ENCODE measurements at regions not wholly inside any gene's neighbourhood (a gene's known extent, or its start where the extent isn't known, plus 50 kb on each side); places are given as distances from the start of the nearest gene placed in this dataset.

DNA sequence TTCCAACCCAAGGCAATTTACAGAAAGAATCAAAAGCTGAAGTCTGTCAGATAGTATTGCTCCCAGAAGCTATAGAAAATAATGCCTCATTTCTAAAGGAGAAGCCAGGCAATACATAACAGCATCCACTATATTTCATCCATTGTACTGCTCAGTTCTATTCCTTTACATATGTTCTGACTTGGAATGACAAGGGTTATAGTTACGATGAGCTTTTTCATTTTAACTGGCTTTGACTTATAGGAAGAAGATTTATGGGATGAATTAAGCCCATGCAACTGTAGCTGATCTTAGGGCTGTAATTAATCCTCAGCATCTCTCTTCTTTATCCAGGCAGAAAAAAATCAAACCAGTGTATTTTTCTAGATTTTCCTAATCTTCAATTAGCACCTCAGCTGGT, 676.3 kb upstream of the CCDC54 start:
- DNase-seq (ENCODE audit: low spot score): no peak

DNA sequence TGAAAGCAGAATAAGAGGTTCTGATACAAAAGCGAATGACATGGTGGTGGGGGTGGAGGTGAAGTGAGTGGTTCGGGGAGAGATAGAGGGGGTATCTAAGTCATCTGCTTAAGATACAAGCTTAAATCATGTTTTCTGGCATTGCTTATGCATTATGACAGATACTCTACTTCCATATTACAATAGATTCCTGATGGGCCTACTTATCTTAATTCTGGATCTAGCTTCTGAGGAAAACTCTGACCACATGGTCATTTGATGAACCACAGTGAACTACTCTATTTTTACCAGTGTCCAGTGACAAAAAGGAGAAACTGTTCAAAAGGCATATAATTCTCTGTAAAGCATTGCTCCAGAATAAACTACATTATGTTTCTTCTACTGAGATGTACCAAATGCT, 673.7 kb upstream of the CCDC54 start:
- no peak for DNase-seq (ENCODE audit: low spot score)

DNA sequence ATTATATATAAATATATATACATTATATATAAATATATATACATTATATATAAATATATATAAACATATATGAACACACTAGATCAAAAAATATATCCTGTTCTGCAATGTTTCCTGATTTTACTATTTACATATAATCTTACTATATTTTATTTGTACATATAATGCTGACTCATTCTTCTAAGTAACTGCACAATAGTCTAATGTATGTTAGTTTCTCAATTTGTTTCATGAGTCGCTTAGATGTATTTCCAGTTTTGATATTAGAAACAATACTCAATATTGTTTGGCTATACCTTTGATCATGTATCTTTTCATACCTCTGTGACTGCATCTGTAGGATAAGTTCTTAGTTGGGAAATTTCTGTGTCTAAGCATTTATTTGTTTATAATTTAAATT, 669.9 kb upstream of the CCDC54 start:
- no peak for DNase-seq (ENCODE audit: low spot score)

DNA sequence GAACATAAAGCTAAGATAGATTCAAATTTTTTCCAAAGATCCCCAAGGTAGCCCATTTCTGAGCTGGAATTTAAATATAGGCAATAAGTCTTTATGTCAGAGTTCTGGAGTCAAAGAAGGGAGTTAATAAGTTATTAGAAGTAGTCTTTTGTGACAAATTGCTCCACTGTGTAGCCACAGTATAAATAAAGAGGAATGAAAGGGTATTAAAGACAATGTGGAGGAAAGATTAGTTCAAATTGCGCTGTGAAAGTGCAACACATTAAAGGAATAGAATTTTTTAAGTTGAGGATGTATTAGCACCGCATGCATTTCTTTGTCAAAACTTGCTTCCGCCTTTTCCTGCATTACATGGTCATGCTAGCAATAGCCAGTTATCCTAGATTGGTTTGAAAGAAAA, 666.6 kb upstream of the CCDC54 start:
- no peak for DNase-seq (ENCODE audit: low spot score)

DNA sequence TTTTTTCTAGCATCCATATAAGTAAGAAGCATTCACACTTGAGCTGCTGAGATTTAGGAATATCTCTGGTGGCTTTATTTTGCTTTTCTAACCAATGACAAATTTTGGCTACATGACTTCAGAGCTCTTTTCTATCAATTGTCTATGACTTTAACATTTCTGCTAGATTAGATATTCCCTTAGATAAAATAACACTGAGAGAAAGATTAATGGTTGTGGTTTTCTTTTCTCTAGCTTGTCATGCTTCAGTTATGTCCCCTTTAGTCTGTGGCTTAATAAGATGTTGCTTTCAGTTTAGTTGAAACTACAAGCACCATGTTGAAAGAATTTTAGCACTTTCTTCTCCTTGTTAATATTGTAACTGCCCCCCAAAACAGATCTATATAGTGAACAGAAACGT, 665.6 kb upstream of the CCDC54 start:
- DNase-seq (ENCODE audit: low spot score): no peak

DNA sequence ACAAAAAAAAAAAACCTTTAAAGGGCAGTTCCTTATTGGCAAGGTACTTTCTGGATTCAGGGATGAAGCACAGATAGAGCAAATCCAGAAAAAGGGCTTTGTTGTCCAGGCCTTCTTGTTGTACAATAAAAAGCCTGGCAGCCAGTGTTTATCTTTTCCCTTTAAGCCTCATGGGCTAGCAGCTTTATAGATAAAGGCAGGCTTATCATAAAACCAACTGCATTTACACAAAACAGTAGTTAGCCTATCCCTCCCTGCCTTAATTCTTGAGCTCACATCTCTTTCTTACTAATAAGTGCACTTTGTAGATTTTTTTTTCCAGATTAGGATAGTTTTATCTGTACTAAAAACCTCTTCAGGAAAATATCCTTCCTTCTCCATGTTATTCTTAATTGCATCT, 662.8 kb upstream of the CCDC54 start:
- no peak for DNase-seq (ENCODE audit: low spot score)

DNA sequence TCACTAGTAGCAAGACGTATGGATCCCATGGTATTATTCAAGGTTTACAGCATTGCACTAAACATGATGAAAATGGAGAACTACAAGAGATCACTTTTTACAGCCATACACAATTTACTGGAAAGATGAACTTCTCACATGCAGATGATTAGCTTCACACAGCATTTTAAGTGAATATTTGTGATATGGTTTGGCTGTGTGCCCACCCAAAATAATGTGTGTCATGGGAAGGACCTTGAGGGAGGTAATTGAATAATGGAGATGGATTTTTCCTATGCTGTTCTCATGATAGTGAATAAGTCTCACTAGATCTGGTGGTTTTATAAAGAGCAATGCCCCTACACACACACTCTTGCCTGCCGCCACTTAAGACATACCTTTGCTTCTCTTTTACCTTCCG, 662.0 kb upstream of the CCDC54 start:
- DNase-seq (ENCODE audit: low spot score): no peak

DNA sequence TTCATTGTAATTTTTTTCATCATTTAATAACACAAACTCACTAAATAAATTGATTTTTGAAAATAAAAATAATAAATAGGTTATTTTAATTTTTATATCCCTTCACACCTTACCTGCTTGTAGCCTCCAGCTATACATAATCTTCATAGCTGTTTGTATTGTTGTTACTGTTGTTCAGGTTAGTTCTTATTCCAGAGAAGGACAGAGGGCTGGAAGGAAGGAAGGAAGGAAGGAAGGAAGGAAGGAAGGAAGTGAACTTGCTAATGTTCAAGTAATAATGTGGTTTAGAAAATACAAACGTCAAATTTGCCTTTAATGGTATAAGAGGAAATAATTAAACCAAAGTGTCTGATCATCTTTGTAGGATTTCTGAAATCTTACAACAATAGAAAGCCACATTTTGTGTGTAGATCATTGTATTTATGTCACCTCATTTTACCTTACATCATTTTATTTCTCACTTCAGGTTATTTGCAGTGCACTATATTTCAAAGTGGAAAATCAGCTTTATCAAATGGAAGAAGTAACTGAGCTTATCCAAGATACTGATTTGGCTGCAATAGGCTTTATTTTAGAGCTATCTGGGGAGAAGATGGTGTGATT, 660.0 kb upstream of the CCDC54 start:
- DNase-seq (ENCODE audit: low spot score): no peak

DNA sequence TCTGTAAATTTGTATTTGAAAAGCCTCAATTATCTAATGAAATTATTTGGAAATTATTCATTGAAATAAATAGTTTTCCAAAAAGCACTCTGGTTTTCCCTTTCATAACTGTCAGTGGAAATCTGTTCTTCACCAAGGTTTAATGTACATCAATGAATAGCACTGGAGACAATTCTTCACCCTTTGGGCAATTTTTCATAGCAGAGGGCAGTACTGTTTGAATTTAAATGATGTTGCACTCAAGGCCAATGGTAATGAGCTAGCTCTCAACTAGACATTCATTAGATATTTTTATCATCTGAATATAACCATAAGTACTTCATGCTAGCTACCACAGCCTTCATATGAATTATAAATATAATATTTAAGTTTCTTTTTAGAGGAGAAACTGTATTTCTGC, 658.2 kb upstream of the CCDC54 start:
- DNase-seq (ENCODE audit: low spot score): no peak

DNA sequence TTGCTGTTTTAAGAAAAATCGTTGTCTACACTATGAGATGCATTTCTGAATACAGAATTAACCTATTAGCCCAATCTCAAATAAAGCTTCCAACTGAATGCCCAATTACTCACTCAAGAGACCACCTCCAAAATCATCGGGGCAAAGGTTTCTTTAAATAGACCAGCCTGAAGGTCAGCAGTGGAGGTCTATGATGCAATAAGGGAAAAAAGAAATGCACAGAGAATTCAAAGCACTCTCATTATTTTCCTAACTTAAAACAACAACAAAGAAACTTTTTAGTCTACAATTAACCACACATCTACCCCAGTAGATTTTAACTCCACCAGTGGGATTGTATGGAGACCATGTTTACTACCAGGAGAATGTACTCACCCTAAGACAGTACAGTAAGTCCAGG, 657.7 kb upstream of the CCDC54 start:
- DNase-seq (ENCODE audit: low spot score): no peak

DNA sequence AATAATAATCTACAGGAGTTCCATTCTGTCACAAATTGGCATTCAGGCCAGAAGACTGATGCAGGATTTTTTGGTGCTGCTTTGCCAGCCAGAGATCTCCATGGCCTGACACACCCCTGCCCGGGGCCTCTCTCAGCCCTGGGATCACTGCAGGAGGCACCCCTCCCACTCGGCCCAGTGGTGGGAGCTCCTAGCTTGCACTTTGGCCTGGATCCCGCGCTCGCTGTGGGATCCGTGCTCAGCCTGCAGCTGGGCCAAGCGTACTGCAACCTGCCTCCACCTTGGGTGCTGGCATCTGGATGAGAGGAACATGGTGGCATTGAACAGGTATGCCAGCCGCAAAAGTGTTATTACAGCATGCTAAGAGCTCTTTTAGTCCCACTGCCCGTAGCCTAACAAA, 656.7 kb upstream of the CCDC54 start:
- peak; percentile 46 for DNase-seq (ENCODE audit: low spot score)

DNA sequence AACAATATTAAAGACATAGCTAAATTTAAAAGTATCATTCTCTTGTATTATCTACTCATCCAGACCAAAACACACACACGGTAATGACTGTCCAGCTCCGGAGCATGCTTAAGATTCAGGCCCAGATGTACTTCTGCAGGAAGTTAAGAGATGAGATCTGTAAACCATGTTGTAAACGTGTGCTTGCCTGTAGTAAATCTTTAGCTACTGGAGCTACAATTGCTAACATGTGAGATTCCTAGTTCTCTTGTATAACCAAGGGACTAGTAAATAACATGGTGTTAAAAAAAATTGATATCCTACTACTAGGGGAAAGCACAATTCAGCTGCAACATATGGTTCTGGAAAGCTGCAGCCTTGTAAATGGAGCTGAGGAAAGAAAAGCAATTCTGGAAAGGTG, 651.7 kb upstream of the CCDC54 start:
- no peak for DNase-seq (ENCODE audit: low spot score)

DNA sequence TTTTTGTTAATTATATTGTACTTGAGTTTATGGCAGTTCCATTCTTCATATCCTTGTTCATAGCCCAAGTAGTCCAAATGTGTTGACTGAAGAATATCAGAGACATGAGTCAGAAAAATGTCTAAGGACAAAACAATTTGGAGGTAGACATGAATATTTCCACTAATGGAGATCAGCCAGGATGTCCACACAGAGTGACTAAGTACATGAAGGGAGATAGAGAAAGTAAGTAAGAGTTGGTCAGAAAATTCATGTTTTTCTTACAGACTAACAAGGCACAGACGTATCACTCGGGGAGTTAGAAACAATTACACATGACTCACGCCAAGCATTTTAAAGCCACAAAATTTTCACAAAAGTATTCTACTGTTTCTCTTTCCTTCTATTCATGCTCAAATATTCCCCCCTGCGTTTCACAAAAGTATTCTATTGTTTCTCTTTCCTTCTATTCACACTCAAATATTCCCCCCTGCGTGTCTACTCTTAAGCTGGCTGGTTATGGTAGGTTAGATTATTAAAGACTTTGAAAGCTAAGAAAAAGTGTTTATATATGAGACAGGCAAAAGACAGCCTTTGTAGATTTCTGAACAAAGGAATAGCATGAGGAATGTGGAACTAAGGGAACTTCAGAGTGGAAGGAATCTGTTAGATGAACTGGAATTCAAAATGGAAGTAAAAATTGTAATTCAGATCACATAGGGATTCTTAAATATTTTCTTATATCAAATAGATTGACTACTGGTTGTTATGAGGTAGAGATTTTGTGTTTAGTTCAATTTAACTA, 648.7 kb upstream of the CCDC54 start:
- DNase-seq (ENCODE audit: low spot score): no peak

DNA sequence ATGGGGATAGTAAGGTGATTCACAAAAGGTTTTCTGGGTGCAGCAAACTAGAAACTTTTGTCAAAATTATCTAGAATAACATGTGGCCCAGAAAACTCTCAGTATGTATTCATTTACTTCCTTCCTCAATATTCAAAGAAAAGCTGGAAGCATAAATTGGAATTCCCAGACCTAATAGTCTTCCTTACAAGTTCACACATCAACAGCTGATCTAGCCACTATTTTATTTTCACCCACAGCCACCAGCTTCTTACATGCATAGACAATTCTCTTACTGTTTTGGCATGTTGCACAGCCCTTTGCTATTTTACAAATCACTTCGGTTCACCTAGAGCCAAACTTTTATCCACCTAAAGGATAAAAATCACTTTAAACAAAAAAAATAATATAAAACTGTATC, 647.8 kb upstream of the CCDC54 start:
- no peak for DNase-seq (ENCODE audit: low spot score)

DNA sequence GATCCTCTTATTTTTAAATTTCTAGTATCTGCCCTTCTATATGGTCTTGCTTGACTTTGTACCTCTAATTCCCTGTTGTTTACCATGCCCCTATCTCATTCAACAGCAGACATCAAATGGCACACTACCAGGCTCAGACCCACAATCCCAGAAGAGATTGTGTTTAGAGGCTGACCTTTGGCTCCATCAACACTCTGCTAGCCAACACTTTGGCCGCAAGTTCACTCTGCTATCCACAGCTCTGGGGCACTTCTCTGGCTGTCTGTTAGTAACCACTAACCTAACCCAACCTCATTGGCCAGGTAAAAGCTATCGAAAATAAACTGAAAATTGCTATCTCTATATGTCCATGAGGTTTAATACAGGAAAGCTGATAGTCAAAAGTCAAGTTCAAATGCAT, 646.0 kb upstream of the CCDC54 start:
- DNase-seq (ENCODE audit: low spot score): no peak

DNA sequence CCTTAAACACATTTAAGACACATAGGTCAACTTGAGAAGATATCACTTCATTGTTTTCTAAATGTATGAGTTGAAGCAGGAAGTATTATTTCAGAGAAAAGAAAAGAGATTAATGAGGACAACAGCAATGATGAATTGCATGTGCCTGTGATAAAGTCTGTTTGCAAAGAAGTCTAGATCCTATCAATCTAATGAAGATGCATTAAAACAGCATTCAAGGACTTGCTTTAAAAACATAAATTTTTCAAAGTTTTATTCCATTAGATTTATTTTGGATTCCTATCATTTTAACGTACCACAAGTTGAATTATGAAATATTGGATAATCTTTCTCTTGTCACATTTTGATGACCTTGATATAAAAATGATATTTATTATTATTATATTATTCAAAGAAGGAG, 642.5 kb upstream of the CCDC54 start:
- DNase-seq (ENCODE audit: low spot score): no peak

DNA sequence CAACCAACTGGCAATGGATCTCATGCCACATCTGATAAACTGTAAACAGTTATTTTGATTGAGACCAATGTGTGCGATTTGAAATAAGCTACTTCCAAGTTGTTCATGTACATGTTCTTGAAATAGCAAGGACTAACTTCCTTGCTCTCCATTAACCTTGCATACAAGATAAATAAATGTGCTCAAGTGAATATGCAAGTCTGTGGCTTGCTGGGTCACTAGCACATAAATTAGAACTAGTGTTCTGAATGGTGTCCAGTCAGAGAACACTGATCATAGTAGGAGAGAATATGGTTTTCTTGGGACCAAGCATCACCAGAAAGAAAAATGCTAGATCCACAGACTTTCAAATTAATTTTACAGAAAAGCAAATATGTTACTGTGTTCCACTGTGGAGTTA, 640.0 kb upstream of the CCDC54 start:
- DNase-seq (ENCODE audit: low spot score): no peak

DNA sequence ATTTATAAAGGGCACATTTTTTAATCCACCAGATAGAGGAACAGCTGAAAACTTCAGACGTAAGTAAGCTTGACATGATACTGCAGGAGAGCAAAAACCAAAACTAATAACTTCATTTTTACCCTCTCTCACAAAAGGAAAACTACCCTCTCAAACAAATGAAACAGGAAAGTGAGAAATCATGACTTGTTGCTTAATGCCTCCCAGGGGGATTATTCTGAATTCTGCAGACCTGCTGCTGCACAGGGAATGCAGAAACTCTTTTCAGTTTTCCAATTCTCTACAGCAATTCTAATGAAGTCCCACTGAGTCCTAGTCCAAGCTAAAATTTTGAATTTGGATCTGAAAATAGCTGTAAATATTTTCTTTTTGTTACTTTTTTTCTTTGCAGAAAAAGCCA, 637.1 kb upstream of the CCDC54 start:
- no peak for DNase-seq (ENCODE audit: low spot score)

DNA sequence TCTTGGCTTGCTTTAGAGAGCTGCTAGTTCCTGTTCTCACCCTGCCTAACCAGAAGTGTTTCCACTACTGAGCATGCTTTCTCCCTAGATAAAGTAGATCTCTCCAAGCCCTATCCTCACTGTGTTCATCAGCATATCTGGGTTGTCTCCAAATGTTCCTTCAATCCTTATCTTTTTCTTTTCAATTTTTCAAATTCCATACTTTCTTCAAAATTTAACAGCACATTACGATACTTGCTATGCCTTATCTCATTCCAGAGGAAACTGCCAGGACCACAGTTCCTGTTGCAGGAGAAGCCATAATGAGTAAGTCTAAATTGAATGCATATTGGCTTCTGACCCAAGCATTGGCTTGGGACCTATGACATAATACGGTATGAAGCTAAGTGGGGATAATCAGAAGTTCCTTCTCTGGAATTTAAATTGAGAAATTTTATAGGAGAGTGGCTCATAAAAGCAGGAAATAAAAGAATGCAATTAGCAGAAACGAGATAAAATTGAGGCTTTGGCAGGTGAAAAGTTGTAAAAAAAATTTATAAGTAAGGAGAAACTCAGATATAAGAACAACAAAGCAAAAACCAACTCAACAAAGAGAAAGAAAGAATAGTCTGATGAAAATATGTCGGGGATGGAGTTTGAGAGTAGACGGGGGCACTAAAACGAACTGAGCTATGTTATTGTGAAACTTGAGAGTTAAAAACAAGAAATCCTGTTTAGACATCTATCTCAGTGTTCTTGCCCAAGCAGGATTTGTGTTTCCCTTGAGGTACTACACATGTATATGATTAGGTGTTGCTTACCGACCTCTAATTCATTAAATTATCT, 631.7 kb upstream of the CCDC54 start:
- no peak for DNase-seq (ENCODE audit: low spot score)

DNA sequence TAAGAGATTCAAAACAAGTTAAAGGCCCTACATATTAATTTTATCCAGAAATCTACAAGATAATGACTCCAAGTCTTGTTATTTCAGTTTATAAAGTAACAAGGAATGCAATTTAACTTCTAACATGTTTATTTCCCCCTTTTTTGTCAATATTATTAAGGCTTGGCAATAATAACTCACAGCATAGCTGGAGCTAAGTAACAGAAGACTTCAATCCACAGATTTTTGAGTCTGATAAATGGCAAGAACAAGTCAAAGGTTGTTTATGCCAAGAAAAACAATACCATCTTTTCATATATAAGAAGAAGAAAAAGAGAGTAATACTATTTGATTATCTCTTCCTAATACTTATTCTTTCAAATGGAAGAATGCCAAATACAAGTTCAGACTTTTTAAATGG, 631.0 kb upstream of the CCDC54 start:
- DNase-seq (ENCODE audit: low spot score): no peak

DNA sequence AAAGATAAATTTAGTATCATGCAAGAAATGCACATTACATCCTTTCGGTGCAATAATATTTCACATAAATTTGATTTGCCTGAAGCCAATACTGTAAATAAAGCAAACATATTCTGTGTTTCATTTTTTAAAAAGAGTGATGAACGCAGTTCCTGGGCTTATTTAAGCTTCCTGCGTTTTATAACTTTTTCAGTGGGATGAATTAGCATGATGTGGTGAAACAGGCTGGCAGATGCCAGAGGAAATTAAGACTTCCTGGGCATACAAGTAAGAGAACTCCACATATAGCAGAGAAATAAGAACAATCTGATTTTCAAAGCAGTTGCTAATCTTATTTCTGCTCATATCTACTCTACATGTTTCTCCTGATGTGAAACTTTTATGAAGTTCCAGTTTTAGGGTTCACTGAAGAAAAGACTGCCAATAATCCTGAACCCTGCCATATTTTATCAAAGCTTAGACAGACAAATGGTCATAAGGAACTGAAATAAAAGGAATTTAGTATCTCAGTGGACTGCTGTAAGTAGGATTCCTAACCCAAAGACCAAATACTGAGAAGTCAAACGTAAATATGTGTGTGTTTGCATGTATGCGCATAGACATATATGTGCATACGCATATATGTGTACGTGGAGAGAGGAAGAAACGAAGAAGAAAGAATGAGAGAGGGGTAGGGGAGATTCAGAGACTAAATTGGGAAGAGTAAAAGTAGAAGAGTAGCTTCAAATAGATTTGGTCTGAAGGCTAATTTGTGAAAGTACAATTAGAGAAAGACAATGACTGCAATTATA, 628.6 kb upstream of the CCDC54 start:
- DNase-seq (ENCODE audit: low spot score): no peak

DNA sequence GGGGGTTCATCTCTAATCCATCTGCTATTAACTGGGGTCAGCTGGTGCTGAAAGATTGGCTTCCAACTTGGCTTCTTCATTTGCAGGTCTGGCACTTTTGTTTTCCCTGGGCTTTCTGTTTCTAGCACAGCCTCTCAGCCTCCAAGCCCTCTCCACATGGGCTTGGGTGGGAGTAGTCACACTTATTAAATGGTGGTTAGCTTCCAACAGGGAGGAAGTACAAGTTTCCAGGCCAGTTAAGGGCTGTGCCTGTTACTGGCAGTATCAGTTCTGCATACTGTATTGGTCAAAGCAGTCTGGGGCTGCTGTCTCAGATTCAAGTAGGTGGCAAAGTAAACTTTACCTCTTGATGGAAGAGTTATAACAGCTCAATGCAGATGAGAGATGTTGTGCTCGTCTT, 627.1 kb upstream of the CCDC54 start:
- no peak for DNase-seq (ENCODE audit: low spot score)

DNA sequence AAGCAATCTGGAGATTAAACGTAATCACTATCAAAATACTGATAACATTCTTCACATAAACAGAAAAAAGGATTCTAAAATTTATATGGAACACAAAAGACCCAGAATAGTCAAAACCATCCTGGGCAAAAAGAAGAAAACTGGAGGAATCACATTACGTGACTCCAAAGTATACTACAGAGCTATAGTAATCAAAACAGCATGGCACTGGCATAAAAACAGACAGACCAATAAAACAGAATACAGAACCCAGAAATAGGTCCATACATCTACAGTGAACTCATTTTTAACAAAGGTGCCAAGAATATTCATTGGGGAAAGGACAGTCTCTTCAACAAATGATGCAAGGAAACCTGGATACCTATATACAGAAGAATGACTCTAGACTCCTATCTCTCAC, 621.9 kb upstream of the CCDC54 start:
- DNase-seq (ENCODE audit: low spot score): no peak

Measured in ecto neural progenitor cell (in vitro differentiated cells).